Heart left ventricle (tissue), 16 donors: ENCODE measurements at regions not wholly inside any gene's neighbourhood (a gene's known extent, or its start where the extent isn't known, plus 50 kb on each side); places are given as distances from the start of the nearest gene placed in this dataset.

ENCODE experiments used
- ATAC-seq, 4 donors: fragments of 200-7000 bp; cut with Tn5 transposase; one replicate each; pipeline ENCODE4 v1.9.1; 2020 to 2022; ENCODE audit warnings: moderate library complexity in 4 of 4, mild to moderate bottlenecking in 3 of 4, moderate number of reproducible peaks in 1 of 4
- DNase-seq, 5 donors: peaks; one replicate each; pipeline ENCODE4 v3.0.0-alpha.2; 2020
- H3K27ac ChIP-seq, 12 donors: fragments of 200-600 bp; sonication (generic) in 4 of 12; one replicate each; pipeline versions ENCODE4 v1.5.0 to v1.8.0; 2016 to 2022; ENCODE audit warnings: mild to moderate bottlenecking in 2 of 12
- H3K27me3 ChIP-seq, 9 donors: fragments of 200-600 bp; sonication (generic) in 2 of 9; one replicate each; pipeline versions ENCODE4 v1.5.1 to v1.8.0; 2016 to 2022; ENCODE audit warnings: mild to moderate bottlenecking in 3 of 9
- H3K36me3 ChIP-seq, 9 donors: fragments of 200-600 bp; sonication (generic) in 2 of 9; one replicate each; pipeline versions ENCODE4 v1.5.0 to v1.8.0; 2018 to 2022; ENCODE audit warnings: mild to moderate bottlenecking in 2 of 9
- H3K4me1 ChIP-seq, 12 donors: fragments of 200-600 bp; sonication (generic) in 4 of 12; one replicate each; pipeline versions ENCODE4 v1.5.0 to v1.8.0; 2016 to 2022; ENCODE audit warnings: mild to moderate bottlenecking in 3 of 12
- H3K4me3 ChIP-seq, 12 donors: fragments of 200-600 bp; sonication (generic) in 4 of 12; one replicate each; pipeline versions ENCODE4 v1.5.0 to v1.8.0; 2017 to 2022; ENCODE audit warnings: mild to moderate bottlenecking in 9 of 12, moderate library complexity in 4 of 12
- H3K9me3 ChIP-seq, 12 donors: fragments of 200-600 bp; sonication (generic) in 4 of 12; one replicate each; pipeline versions ENCODE4 v1.5.0 to v1.8.0; 2016 to 2022; ENCODE audit warnings: mild to moderate bottlenecking in 1 of 12
- CTCF ChIP-seq, 12 donors: fragments of 200-600 bp; sonication (generic) in 4 of 12; IDR thresholded peaks; one replicate each; pipeline versions ENCODE4 v1.5.0 to v1.8.0; 2018 to 2022; ENCODE audit warnings: antibody characterized with exemption in 12 of 12, mild to moderate bottlenecking in 5 of 12
- POLR2A ChIP-seq, 2 donors: fragments of 450-650 bp; IDR thresholded peaks; one replicate each; pipeline ENCODE4 v1.6.1; 2017; ENCODE audit warnings: antibody characterized with exemption in 2 of 2, mild to moderate bottlenecking in 2 of 2, moderate library complexity in 2 of 2
- WGBS, 4 donors: extraction: QIAGEN DNeasy Blood & Tissue Kit in 2 of 4; methylation state at CpG; one replicate each; pipeline versions ENCODE4 v1.1.5 to v1.1.7; 2013 to 2018; 5-methylcytosine and 5-hydroxymethylcytosine counted together
- intact Hi-C, 10 donors: fragments of 100-400 bp; cut with DNase I; formaldehyde crosslinking; loops; one replicate each; pipeline versions ENCODE4 v1.11.1 to v1.14.2; 2022
- donor health status: ischemic (EF 13 %, LVEDD 7.1; RV severe dilation, severe dysfunction).
- donor health status: healthy with polysubstance abuse.
- donor health status: DM: no; HTN: yes; CAD: no.
- donor health status: DM: no; HTN: no; CAD: no.
- donor health status: ischemic (EF 25% LVEDD 6.9; RV normal size, moderate dysfunction).
- donor health status: ischemic (EF 25% LVEDD 5.7; RV mildly dilated, moderate dysfunction).
- donor health status: healthy.
- donor health status: DM: yes; HTN: yes; CAD: no.
- donor health status: ischemic (EF 35%, LVEDD 5.7; RV mildly dilated, moderate dysfunction).
- donor health status: nonischemic (EF 11% LVEDD 7.7; RV severe dilation, severe dysfunction).
- donor health status: DM: yes; HTN: yes; CAD: no.
- donor health status: PGD.
- donor health status: ischemic (EF 29% LVEDD 5.4; RV normal size, mild dysfunction).
- donor health status: nonischemic (EF 23%, LVEDD 6.1; RV moderate dilation, normal function).

- H3K36me3 ChIP-seq, result no peaks in the 10 kb centered on the region
- ATAC-seq, result no peak
- H3K4me1 ChIP-seq, result no peaks in the 10 kb centered on the region
- DNase-seq, result no peak
- H3K27me3 ChIP-seq, result peaks cover 0 to 62% (median 14%) of the 10 kb centered on the region in 9 donors
- 77 to 84% (median 78%) methylated on average over 11 of the region's 11 CpGs for WGBS, 4 donors
- H3K27ac ChIP-seq, result no peak overlapping the region
- no peak overlapping the region for H3K4me3 ChIP-seq
- intact Hi-C loops, result no loop called here
- TF ChIP-seq CTCF (IDR thresholded peaks at IDR 0.05) (no peak), POLR2A (IDR thresholded peaks at IDR 0.05) (no peak)
- no peaks in the 10 kb centered on the region for H3K9me3 ChIP-seq
Measured at GRCh38 chr1:22249928-22250680, 107.2 kb upstream of the WNT4 start.

GRCh38 chr1:22250724-22251123 lies 107.8 kb upstream of the WNT4 start:
- Histone ChIP-seq H3K4me1 (no peaks in the 10 kb centered on the region), H3K9me3 (no peaks in the 10 kb centered on the region), H3K4me3 (no peak overlapping the region), H3K27me3 (peaks cover 0 to 66% (median 14%) of the 10 kb centered on the region in 9 donors), H3K27ac (no peak overlapping the region), H3K36me3 (no peaks in the 10 kb centered on the region)
- intact Hi-C loops, result no loop called here
- TF ChIP-seq CTCF (IDR thresholded peaks at IDR 0.05) (no peak), POLR2A (IDR thresholded peaks at IDR 0.05) (no peak)
- WGBS, 4 donors, result 32 to 47% (median 40%) methylated on average over 11 of the region's 11 CpGs
- no peak for DNase-seq
- no peak for ATAC-seq

GRCh38 chr1:22252251-22252650 lies 109.4 kb upstream of the WNT4 start:
- intact Hi-C loops, result no loop called here
- no peak overlapping the region for H3K27ac ChIP-seq
- DNase-seq (no peak), ATAC-seq (no peak)
- no peaks in the 10 kb centered on the region for H3K9me3 ChIP-seq
- no peaks in the 10 kb centered on the region for H3K4me1 ChIP-seq
- no peaks in the 10 kb centered on the region for H3K36me3 ChIP-seq
- H3K4me3 ChIP-seq, result no peak overlapping the region
- TF ChIP-seq CTCF (IDR thresholded peaks at IDR 0.05) (no peak), POLR2A (IDR thresholded peaks at IDR 0.05) (no peak)
- H3K27me3 ChIP-seq, result peaks cover 0 to 56% (median 11%) of the 10 kb centered on the region in 9 donors
- 47 to 53% (median 50%) methylated on average over 17 of the region's 17 CpGs for WGBS, 4 donors

- H3K4me1 ChIP-seq, result no peaks in the 10 kb centered on the region
- no peak overlapping the region for H3K4me3 ChIP-seq
- 61 to 70% (median 67%) methylated on average over 16 of the region's 16 CpGs for WGBS, 4 donors
- TF ChIP-seq CTCF (IDR thresholded peaks at IDR 0.05), result no peak
- TF ChIP-seq POLR2A (IDR thresholded peaks at IDR 0.05), result no peak
- no peaks in the 10 kb centered on the region for H3K9me3 ChIP-seq
- no peak for DNase-seq
- peaks cover 0 to 56% (median 8%) of the 10 kb centered on the region in 9 donors for H3K27me3 ChIP-seq
- intact Hi-C loops, result no loop called here
- no peak overlapping the region for H3K27ac ChIP-seq
- no peaks in the 10 kb centered on the region for H3K36me3 ChIP-seq
- ATAC-seq, result no peak
Measured at GRCh38 chr1:22253012-22253790, 110.3 kb upstream of the WNT4 start.
